Suprapubic skin (tissue), 3 donors: ENCODE measurements at regions not wholly inside any gene's neighbourhood (a gene's known extent, or its start where the extent isn't known, plus 50 kb on each side); places are given as distances from the start of the nearest gene placed in this dataset.

ENCODE experiments used
- CTCF ChIP-seq, 2 donors: fragments of 200-600 bp in 1 of 2; fragments of 450-650 bp in 1 of 2; sonication (generic) in 1 of 2; IDR thresholded peaks; one replicate each; pipeline ENCODE4 v1.5.1; 2016 to 2019; ENCODE audit warnings: antibody characterized with exemption in 2 of 2, mild to moderate bottlenecking in 1 of 2, moderate library complexity in 1 of 2
- POLR2A ChIP-seq, 2 donors: fragments of 450-650 bp; IDR thresholded peaks; one replicate each; pipeline ENCODE4 v1.6.1; 2017; ENCODE audit warnings: antibody characterized with exemption in 2 of 2, mild to moderate bottlenecking in 2 of 2, moderate library complexity in 2 of 2

GRCh38 chr18:1777843-1778242 is 793.5 kb downstream of the METTL4 start:
- TF ChIP-seq CTCF (IDR thresholded peaks at IDR 0.05) (no peak), POLR2A (IDR thresholded peaks at IDR 0.05) (no peak)
